H1 (cell line): ENCODE measurements at regions not wholly inside any gene's neighbourhood (a gene's known extent, or its start where the extent isn't known, plus 50 kb on each side); places are given as distances from the start of the nearest gene placed in this dataset.

Experiments used
- BRCA1 ChIP-seq: IDR thresholded peaks from 2 replicates; pipeline ENCODE4 v1.6.1; 2012; ENCODE audit warnings: low read depth, low read length, improper control_type of control experiment
- CHD2 ChIP-seq: IDR thresholded peaks from 2 replicates; pipeline ENCODE4 v1.6.1; 2012; ENCODE audit warnings: low read length, improper control_type of control experiment
- CHD7 ChIP-seq: fragments of 300-600 bp; sonication (generic); IDR thresholded peaks from 2 replicates; pipeline ENCODE4 v1.7.1; 2012; ENCODE audit warnings: low read length, moderate library complexity, mild to moderate bottlenecking, inconsistent platforms; ENCODE audit not compliant: insufficient replicate concordance
- EGR1 ChIP-seq: IDR thresholded peaks from 2 replicates; pipeline ENCODE4 v1.6.1; 2011; ENCODE audit warnings: low read depth, low read length, borderline replicate concordance
- GTF2F1 ChIP-seq: IDR thresholded peaks from 2 replicates; pipeline ENCODE4 v1.6.1; 2012; ENCODE audit warnings: low read depth, low read length, improper control_type of control experiment, borderline replicate concordance
- NRF1 ChIP-seq: IDR thresholded peaks from 2 replicates; pipeline ENCODE4 v1.6.1; 2011; ENCODE audit warnings: mild to moderate bottlenecking, low read depth, low read length, improper control_type of control experiment
- TF ChIP-seq, protein P1 (sequence below): IDR thresholded peaks from 2 replicates; pipeline ENCODE4 v1.6.1; 2012; ENCODE audit warnings: low read length, inconsistent platforms

DNA sequence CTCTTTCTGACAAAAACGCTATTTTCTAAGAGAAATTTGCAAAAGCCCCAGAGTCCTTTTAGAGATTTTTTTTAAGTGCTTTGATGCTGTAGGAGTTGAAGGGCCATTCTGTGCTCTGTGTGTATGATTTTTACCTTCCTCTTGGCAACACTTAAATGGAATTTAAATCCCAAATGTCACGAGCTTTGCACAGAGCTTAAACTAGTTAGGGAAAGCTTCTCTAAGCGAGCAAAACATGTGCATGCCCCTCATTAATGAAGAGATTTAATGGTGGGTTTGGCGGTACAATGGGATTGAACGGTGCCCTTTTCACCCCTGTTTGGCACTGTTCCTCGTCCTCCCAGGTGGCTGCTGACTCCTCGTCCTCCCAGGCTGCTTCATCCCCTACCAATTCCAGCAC lies 220.7 kb downstream of the DRD1 start (continued):
- TF ChIP-seq CHD7 (no peak), CHD2 (no peak), BRCA1 (no peak), GTF2F1 (no peak), NRF1 (no peak), EGR1 (no peak)
- TF ChIP-seq, protein P1, sequence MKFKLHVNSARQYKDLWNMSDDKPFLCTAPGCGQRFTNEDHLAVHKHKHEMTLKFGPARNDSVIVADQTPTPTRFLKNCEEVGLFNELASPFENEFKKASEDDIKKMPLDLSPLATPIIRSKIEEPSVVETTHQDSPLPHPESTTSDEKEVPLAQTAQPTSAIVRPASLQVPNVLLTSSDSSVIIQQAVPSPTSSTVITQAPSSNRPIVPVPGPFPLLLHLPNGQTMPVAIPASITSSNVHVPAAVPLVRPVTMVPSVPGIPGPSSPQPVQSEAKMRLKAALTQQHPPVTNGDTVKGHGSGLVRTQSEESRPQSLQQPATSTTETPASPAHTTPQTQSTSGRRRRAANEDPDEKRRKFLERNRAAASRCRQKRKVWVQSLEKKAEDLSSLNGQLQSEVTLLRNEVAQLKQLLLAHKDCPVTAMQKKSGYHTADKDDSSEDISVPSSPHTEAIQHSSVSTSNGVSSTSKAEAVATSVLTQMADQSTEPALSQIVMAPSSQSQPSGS = no peak
